ENCODE measurements at regions not wholly inside any gene's neighbourhood (a gene's known extent, or its start where the extent isn't known, plus 50 kb on each side); places are given as distances from the start of the nearest gene placed in this dataset.
"Not testable (repeated sequence)": the region's sequence is repeated elsewhere in the genome, so short reads cannot be mapped to it uniquely, and the experiment has no call there.

GRCh38 chr13:63741029-63741813, 2325.6 kb upstream of the PCDH20 start:
- TF ChIP-seq, protein P1, sequence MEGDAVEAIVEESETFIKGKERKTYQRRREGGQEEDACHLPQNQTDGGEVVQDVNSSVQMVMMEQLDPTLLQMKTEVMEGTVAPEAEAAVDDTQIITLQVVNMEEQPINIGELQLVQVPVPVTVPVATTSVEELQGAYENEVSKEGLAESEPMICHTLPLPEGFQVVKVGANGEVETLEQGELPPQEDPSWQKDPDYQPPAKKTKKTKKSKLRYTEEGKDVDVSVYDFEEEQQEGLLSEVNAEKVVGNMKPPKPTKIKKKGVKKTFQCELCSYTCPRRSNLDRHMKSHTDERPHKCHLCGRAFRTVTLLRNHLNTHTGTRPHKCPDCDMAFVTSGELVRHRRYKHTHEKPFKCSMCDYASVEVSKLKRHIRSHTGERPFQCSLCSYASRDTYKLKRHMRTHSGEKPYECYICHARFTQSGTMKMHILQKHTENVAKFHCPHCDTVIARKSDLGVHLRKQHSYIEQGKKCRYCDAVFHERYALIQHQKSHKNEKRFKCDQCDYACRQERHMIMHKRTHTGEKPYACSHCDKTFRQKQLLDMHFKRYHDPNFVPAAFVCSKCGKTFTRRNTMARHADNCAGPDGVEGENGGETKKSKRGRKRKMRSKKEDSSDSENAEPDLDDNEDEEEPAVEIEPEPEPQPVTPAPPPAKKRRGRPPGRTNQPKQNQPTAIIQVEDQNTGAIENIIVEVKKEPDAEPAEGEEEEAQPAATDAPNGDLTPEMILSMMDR (IDR thresholded peaks at IDR 0.05; ENCODE audit: borderline replicate concordance, insufficient read depth, low read depth, low read length): no peak
- no peak overlapping the region for H3K4me3 ChIP-seq (ENCODE audit: low read depth, low read length)

DNA sequence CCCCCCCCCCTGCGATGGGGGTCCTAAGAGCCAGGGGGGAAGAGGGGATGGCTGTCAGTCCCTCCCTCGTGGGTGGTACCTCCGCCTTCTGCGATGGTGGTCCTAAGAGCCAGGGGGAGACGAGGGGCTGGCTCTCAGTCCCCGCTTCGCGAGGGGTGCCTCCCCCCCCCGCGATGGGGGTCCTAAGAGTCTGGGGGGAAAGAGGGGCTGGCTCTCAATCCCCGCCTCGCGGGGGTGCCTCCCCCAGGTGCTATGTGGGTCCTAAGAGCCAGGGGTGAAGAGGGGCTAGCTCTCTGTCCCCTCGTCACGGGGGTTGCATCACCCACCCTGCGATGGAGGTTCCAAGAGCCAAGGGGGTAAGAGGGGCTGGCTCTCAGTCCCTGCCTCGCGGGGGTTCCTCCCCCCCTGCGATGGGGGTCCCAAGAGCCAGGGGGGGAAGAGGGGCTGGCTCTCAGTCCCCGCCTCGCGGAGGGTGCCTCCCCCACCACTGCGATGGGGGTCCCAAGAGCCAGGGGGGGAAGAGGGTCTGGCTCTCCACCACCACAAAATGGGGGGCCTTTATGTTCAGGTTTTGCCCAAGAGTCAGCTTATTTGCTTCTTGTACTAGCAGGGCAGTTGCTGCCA, 2323.6 kb upstream of the PCDH20 start:
- not testable (repeated sequence) for H3K4me3 ChIP-seq (ENCODE audit: low read depth, low read length)

DNA sequence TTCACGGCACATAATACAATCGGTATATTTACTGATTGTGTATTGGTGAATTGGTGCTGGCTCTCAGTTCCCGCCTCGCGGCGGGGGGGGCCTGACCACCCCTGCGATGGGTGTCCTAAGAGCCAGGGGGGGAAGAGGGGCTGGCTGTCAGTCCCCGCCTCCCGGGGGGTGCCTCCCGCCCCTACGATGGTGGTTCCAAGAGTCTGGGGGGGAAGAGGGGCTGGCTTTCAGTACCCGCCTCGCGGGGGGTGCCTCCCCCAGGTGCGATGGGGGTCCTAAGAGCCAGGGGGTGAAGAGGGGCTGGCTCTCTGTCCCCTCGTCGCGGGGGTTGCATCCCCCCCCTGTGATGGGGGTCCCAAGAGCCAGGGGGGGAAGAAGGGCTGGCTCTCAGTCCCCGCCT, 2321.8 kb upstream of the PCDH20 start:
- H3K4me3 ChIP-seq (ENCODE audit: low read depth, low read length): no peak overlapping the region

GRCh38 chr13:63731896-63732295, 2316.2 kb upstream of the PCDH20 start:
- TF ChIP-seq, protein P1 (IDR thresholded peaks at IDR 0.05; ENCODE audit: borderline replicate concordance, insufficient read depth, low read depth, low read length): no peak
- no peak overlapping the region for H3K4me3 ChIP-seq (ENCODE audit: low read depth, low read length)

More for the DNA sequence above, 2321.8 kb upstream of the PCDH20 start:
- TF ChIP-seq, protein P1 (IDR thresholded peaks at IDR 0.05; ENCODE audit: borderline replicate concordance, insufficient read depth, low read depth, low read length): no peak

DNA sequence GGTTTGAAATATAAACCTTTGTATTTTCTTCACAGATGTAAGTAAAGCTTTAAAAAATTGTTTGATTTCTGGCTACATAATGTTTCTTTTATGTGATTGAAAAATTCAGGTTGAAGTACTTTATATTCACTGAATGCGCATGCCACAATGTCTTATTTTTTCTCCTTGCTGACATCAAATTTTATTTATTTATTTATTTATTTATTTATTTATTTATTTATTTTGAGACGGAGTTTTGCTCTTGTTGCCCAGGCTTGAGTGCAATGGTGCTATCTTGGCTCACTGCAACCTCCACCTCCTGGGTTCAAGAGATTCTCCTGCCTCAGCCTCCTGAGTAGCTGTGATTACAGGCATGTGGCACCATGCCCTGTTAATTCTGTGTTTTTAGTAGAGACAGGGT, 2296.5 kb upstream of the PCDH20 start:
- not testable (repeated sequence) for H3K4me3 ChIP-seq (ENCODE audit: low read depth, low read length)

GRCh38 chr13:63706751-63707150, 2291.1 kb upstream of the PCDH20 start:
- TF ChIP-seq, protein P1 (IDR thresholded peaks at IDR 0.05; ENCODE audit: borderline replicate concordance, insufficient read depth, low read depth, low read length): no peak

DNA sequence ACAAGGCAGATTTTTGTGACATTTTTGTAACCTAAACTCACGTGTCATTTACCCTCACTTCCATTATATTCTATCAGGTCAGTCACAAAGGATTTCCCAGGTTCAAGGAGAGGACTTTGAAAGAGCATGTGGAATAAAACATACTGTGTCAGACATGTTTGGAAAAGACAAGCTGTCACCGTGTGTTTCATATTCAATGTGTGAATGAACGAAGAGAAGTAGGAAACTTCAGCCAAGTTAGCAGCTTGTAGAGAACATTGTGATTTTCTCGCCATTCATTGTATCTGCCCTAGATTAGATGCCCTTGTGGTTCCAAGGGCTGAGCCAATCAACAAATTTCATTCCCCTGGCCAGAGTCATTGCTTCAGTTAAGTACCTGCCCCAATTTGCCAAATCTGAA, 2288.9 kb upstream of the PCDH20 start:
- TF ChIP-seq, protein P1 (IDR thresholded peaks at IDR 0.05; ENCODE audit: borderline replicate concordance, insufficient read depth, low read depth, low read length): no peak

More at GRCh38 chr13:63706751-63707150, 2291.1 kb upstream of the PCDH20 start:
- H3K4me3 ChIP-seq (ENCODE audit: low read depth, low read length): no peak overlapping the region

DNA sequence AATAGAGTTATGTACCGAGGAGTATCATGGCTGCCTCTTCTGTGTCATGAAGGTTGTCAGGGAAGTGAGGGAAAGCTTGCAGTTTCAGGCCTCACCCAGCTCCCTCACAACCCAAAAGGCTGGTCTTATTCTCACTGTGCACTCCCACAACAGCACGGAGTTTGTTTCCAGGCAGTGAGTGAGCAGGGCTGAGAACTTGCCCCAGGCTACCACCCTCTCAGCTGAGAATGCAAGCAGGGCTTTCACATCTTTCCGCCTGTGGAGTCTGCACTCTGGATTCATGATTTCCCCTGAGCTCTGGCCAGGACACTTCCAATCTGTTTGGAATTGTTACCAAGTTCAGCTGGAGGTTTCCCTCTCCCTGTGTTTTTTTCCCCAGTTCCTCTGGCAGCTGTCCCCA, 2284.7 kb upstream of the PCDH20 start:
- TF ChIP-seq, protein P1 (IDR thresholded peaks at IDR 0.05; ENCODE audit: borderline replicate concordance, insufficient read depth, low read depth, low read length): no peak
- no peak overlapping the region for H3K4me3 ChIP-seq (ENCODE audit: low read depth, low read length)

More for the DNA sequence above, 2288.9 kb upstream of the PCDH20 start:
- no peak overlapping the region for H3K4me3 ChIP-seq (ENCODE audit: low read depth, low read length)
